ENCODE measurements at regions not wholly inside any gene's neighbourhood (a gene's known extent, or its start where the extent isn't known, plus 50 kb on each side); places are given as distances from the start of the nearest gene placed in this dataset.

GRCh38 chr2:216774620-216775019 is 79.3 kb upstream of the IGFBP5 start:
- dilution Hi-C loops (cut with MboI; ENCODE audit: extremely low pct_ligation_motif_present, low sequenced_read_pairs), result no loop called here
- Histone ChIP-seq H3K79me2 (ENCODE audit: control insufficient read depth, insufficient read depth, low read length) (no peaks in the 10 kb centered on the region), H3K4me3 (ENCODE audit: control insufficient read depth in 2 of 3, extremely low read depth in 1 of 3, insufficient read depth in 2 of 3, low read depth in 1 of 3, low read length in 3 of 3) (no peak overlapping the region), H4K20me1 (ENCODE audit: control insufficient read depth, extremely low read depth, insufficient read depth, low read length) (no peaks in the 10 kb centered on the region), H3K9me3 (ENCODE audit: control insufficient read depth, low read depth, low read length) (no peaks in the 10 kb centered on the region), H2AFZ (ENCODE audit: control insufficient read depth, low read length) (no peak overlapping the region), H3K9ac (ENCODE audit: control insufficient read depth, extremely low read depth, insufficient read depth, low read length) (no peak overlapping the region), H3K4me2 (ENCODE audit: control insufficient read depth, extremely low read depth, insufficient read depth, low read depth, low read length) (no peak overlapping the region), H3K9me1 (ENCODE audit: control insufficient read depth, extremely low read depth, insufficient read depth, low read length) (no peaks in the 10 kb centered on the region), H3K27me3 (ENCODE audit: control insufficient read depth, extremely low read depth, insufficient read depth, low read length) (peaks cover 4% of the 10 kb centered on the region), H3K36me3 (ENCODE audit: control insufficient read depth in 2 of 2, extremely low read depth in 1 of 2, insufficient read depth in 2 of 2, low read length in 2 of 2) (no peaks in the 10 kb centered on the region), H3K27ac (ENCODE audit: control insufficient read depth, insufficient read depth, low read length) (no peak overlapping the region), H3K4me1 (ENCODE audit: control insufficient read depth, extremely low read depth, insufficient read depth, low read length) (no peaks in the 10 kb centered on the region)
- FAIRE-seq (no peak), DNase-seq (ENCODE audit: low read depth, low spot score) (no peak)
- TF ChIP-seq CTCF (optimal IDR thresholded peaks at IDR 0.05 in 1 of 3, IDR thresholded peaks at IDR 0.05 in 1 of 3, conservative IDR thresholded peaks at IDR 0.05 in 1 of 3; ENCODE audit: extremely low read depth in 1 of 3, insufficient read depth in 2 of 3, low read length in 3 of 3), result no peak
- TF ChIP-seq EZH2 (IDR thresholded peaks at IDR 0.05; ENCODE audit: low read length), result no peak

GRCh38 chr2:216774180-216774579 is 78.8 kb upstream of the IGFBP5 start:
- DNase-seq (ENCODE audit: low read depth, low spot score), result no peak
- Histone ChIP-seq H4K20me1 (ENCODE audit: control insufficient read depth, extremely low read depth, insufficient read depth, low read length) (no peaks in the 10 kb centered on the region), H3K9me1 (ENCODE audit: control insufficient read depth, extremely low read depth, insufficient read depth, low read length) (no peaks in the 10 kb centered on the region), H3K4me2 (ENCODE audit: control insufficient read depth, extremely low read depth, insufficient read depth, low read depth, low read length) (no peak overlapping the region), H3K79me2 (ENCODE audit: control insufficient read depth, insufficient read depth, low read length) (no peaks in the 10 kb centered on the region), H3K9ac (ENCODE audit: control insufficient read depth, extremely low read depth, insufficient read depth, low read length) (no peak overlapping the region), H3K4me1 (ENCODE audit: control insufficient read depth, extremely low read depth, insufficient read depth, low read length) (no peaks in the 10 kb centered on the region), H3K9me3 (ENCODE audit: control insufficient read depth, low read depth, low read length) (no peaks in the 10 kb centered on the region), H2AFZ (ENCODE audit: control insufficient read depth, low read length) (no peak overlapping the region), H3K36me3 (ENCODE audit: control insufficient read depth in 2 of 2, extremely low read depth in 1 of 2, insufficient read depth in 2 of 2, low read length in 2 of 2) (no peaks in the 10 kb centered on the region), H3K27ac (ENCODE audit: control insufficient read depth, insufficient read depth, low read length) (no peak overlapping the region), H3K27me3 (ENCODE audit: control insufficient read depth, extremely low read depth, insufficient read depth, low read length) (peaks cover 4% of the 10 kb centered on the region), H3K4me3 (ENCODE audit: control insufficient read depth in 2 of 3, extremely low read depth in 1 of 3, insufficient read depth in 2 of 3, low read depth in 1 of 3, low read length in 3 of 3) (no peak overlapping the region)
- dilution Hi-C loops (cut with MboI; ENCODE audit: extremely low pct_ligation_motif_present, low sequenced_read_pairs), result no loop called here
- FAIRE-seq, result no peak
- TF ChIP-seq EZH2 (IDR thresholded peaks at IDR 0.05; ENCODE audit: low read length), result no peak
- TF ChIP-seq CTCF (optimal IDR thresholded peaks at IDR 0.05 in 1 of 3, IDR thresholded peaks at IDR 0.05 in 1 of 3, conservative IDR thresholded peaks at IDR 0.05 in 1 of 3; ENCODE audit: extremely low read depth in 1 of 3, insufficient read depth in 2 of 3, low read length in 3 of 3), result no peak
